T1000 (cell line): ENCODE measurements at regions not wholly inside any gene's neighbourhood (a gene's known extent, or its start where the extent isn't known, plus 50 kb on each side); places are given as distances from the start of the nearest gene placed in this dataset.
"Not testable (repeated sequence)": the region's sequence is repeated elsewhere in the genome, so short reads cannot be mapped to it uniquely, and the experiment has no call there.

Experiments used
- DNase-seq: peaks from one replicate; lab custom pipeline; 2025; ENCODE audit warnings: mixed read lengths; lab: John Stamatoyannopoulos, UW

DNA sequence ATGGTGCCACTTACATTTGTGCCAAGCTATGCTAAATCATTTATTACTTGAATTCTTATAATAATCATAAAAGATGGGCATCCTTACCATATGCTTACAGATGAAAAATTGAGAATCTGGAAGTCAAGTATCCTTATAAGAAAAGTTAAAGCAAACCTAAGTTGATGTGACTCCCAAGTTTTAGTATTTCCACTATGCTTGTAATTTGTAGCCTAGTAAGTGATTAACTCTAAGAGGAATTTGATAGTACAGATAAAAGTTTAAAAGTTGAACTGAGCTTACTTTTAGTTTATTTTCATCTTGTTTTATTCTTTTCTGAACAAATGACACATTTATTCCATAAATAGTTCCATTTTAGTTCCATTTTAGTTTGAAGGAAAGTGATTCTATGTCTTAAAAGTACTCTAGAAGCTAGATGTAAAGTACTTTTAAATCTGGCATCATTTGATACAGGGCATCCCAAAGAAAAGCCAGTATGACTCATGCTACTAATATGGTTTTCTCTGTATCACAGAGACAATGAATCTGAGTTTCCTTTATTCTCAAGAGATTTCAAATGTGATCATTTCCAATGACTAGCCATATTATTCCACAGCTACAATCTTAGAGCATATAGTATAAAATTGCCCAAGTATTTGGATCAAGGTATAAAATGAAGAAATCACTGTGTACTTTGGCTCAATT, 596.0 kb downstream of the SLC16A7 start:
- DNase-seq = no peak

DNA sequence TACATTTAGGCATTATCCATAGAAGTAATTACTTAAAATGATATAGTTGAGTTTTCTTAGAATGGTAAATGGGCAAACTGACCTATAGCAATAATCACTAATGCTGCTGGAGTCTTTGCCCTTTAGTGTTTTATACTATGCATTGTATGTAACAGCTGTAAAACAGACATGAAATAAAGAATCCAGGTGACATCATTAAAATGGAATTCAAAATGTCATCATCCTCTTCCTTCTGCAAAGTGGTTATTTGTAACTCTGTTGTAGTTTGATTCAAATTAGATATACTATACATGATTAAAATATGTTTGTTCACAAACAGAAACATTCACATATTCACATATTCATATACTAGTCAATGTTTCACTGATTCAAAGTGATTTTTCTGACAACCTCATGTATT, 598.8 kb downstream of the SLC16A7 start:
- DNase-seq = no peak

DNA sequence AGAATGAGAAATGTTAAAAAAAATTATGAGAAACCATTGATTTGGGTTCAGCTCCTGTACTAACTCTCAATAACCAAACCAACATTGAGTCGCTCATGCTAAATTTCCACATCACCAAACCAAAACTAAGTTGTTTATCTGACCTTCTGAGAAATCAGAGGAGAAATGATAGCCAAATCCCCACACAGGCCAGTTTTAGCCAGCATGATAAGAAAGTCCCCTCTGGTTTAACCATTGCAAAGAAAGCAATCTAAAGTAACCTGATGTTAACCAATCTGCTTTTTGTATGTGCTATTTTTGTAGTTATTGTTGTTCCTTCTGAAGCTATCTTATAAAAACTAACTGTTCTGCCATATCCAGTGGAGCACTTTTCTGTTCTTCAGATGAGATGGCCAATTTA, 599.7 kb downstream of the SLC16A7 start:
- no peak for DNase-seq

DNA sequence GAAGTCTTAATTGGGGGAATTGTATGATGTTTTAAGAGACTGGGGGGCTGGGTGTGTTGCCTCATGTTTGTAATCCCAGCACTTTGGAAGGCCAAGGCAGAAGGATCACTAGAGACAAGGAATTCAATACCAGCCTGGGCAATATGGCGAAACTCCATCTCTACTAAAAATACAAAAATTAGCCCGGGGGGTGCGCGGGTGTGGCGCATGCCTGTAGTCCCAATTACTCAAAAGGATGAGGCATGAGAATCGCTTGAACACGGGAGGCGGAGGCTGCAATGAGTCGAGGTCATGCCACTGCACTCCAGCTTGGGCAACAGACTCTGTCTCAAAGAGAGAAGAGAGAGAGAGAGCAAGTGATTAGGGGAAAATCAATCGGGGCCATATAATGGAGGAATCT, 600.5 kb downstream of the SLC16A7 start:
- no peak for DNase-seq

DNA sequence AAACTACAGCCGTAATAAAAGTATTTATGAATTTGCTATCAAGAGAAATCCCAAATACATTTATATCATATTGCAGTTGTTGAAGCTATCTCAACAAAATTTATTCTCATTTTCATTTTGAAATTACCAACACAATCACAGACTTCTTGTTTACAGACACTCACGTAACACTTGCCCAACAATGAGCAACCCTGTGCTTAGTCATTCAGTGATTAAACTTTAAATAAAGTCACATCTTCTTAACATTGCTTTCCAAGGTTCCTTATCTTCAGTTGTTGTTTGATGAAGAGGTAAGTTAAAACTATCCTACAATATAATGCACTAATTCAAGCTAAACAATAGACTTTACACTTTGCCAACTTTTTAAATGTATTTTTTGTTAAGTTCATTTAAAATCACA, 601.8 kb downstream of the SLC16A7 start:
- no peak for DNase-seq

DNA sequence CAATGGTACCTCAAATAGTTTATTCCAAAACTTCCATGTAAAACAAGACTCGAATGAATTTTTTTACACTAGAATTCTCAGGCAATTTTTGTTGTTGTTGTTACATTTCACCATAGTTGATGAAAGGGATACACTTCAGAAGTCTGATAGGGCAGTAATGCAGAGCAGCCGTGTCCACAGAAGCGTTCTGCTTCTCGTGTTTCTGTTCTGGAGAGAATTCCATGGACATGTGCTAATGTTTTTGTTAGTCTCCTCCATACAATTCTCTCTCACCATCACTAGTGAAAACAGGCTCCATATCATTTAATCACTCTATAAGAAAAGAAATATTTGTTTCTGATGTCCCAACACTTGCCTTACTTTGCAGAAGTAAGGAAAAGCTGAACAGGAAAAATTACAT, 606.1 kb downstream of the SLC16A7 start:
- no peak for DNase-seq

DNA sequence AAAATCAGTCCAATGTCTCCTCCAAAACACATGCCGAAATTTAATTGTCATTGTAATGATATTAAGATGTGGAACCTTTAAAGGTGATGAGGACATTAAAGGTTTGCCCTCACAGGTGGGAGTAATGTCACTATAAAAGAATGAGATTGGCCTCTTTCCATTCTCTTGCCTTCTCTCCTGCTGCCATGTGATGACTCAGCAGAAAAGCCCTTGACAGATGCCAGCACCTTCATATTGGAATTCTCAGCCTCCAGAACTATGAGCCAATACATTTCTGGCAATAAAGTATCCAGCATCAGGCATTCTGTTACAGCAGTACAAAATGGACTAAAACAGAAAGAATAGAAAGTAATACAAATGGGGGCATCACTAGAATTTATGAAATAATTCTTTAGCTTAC, 609.7 kb downstream of the SLC16A7 start:
- DNase-seq = no peak

DNA sequence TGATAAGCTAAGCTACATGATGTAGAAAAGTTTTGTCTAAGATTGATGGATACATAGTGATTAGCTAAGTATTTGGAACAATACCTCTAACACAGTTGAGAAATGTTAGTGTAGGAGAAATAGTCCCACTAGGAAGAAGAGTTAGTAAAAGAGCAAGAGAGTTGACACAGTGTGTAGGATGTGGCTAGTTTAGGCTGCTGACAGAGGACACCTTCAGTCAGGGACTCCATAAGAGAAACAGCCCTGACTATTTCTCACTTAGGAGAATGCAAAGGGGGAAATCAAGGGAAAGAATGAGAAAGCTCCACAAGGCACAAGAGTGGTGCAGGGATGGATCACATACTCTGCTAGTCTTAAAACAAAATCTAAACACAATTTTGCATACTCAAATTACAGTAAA, 613.7 kb downstream of the SLC16A7 start:
- no peak for DNase-seq

DNA sequence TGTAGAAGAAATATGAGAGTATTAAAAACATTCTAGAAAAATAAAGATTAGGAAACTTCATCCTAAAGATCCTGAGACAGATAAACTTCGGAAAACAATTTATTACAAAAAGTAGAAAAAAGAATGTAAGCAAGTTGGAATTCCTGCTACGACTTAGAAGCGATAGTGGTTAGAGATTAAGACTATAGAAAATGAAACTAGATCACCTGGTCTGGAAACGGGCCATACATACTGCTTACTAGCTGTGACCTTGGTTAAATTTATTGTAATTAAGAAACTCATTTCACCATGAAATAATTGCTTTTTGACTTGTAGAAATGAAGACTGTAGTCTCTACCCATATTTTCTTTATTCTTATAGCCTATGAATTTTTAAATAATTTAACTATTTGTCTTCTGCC, 614.1 kb downstream of the SLC16A7 start:
- DNase-seq = no peak

DNA sequence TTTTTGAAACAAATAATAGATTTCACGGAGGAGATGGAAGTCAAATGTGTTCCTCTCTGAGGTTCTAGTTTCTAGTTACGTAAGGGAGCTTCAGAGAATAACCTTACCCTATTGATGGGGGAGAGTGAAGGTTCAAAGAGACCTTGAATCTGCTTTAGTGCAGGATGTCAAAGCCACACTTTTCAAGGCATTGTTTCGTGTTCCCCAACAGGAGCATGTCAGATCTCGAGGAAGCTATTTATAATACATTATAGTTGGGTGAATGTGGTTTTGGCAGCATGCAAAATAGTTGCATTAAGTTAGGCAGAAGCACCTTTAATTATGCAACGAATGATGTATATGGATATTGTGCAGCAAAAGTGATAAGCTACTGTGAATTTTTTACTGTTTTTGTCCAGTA, 614.9 kb downstream of the SLC16A7 start:
- no peak for DNase-seq

DNA sequence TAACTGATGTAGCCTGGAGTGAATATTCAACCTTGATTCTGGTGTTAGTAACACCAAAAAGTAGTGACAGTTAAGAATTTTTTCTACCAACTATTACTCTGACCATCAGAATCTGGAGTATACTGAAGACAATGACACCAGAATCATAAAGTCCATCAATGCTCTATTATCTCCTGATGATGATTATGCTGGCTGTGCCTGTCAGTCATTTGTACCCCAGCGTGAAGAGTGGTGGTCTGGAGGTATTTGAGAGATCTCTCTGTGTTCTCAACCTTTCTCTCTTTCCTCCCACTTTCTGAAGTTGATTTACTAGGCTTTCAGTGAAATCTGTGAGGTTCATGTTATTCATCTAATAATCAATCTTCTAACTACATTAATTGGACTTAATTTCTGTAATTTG, 615.4 kb downstream of the SLC16A7 start:
- no peak for DNase-seq

DNA sequence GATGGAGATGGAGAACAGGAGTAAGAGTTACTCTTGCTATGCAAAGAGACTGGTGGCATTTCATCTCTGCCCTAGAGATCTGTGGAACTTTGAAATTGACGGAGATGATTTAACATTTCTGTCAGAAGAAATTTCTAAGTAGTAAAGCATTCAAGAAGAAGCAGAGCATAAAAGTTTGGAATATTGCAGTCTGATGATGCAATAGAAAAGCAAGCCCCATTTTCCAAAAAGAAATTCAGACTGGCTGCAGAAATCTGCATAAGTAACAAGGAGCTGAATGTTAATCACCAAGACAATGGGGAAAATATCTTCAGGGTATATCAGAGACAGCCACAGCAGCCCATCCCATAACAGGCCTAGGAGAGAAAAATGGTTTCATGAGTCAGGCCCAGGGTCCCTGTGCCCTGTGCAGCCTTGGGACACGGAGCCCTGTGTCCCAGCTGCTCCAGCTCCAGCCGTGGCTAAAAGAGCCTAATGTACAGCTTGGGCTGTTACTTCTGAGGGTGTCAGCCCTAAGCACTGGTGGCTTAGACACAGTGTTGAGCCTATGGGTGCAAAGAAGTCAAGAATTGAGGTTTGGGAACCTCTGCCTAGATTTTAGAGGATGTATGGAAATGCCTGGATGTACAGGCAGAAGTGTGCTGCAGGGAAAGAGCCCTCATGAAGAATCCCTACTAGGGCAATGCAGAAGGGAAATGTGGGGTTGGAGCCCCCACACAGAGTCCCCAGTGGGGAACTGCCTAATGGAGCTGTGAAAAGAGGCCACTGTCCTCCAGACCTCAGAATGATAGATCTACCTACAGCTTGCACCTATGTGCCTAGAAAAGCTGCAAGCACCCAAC, 616.6 kb downstream of the SLC16A7 start:
- no peak for DNase-seq

DNA sequence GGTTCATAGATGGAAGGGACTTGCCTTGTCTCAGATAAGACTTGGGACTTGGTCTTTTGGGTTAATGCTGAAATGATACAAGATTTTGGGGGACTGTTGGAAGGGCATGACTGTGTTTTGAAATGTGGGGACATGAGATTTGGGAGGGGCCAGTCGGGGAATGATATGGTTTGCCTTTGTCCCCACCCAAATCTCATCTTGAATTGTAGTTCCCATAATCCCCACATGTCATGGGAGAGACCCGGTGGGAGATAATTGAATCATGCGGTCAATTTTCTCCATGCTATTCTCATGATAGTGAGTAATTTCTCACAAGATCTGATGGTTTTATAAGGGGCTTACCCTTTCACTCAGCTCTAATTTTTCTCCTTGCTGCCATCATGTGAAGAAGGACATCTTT, 617.4 kb downstream of the SLC16A7 start:
- not testable (repeated sequence) for DNase-seq

DNA sequence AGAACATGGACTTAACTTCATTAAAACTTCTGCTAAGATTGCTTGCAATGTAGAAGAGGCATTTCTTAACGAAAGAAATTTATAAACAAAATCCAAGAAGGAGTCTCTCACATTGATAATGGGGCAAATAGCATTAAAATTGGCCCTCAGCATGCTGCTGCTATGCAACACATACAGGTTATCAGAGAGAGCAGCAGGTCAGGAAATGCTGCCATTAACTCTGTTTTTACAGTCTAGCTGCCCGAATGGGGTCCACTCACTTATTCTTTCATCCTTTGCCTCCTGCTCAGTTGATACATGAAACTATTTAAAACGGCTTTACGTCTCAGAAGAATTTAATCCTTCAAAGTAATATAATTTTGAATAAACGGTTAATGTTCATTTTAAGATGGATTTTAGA, 620.4 kb downstream of the SLC16A7 start:
- DNase-seq = no peak

DNA sequence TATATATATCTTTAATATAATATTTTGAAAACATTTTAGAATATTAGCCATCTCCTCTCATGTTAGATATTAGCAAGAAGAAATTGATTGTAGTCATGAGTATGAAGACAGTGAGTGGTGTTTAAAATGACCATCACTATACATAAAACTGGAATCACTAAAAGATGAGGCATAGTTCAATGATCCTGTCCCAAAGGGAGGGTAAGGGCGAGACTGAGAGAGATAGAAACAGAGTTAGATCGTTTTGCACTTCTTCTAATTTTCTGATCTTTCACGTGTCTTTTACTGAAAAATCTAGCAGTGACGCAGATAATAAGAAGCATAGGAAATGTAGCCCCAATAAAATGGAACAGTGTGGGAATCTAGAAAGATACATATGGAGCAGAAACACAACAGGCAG, 627.4 kb downstream of the SLC16A7 start:
- DNase-seq = no peak

DNA sequence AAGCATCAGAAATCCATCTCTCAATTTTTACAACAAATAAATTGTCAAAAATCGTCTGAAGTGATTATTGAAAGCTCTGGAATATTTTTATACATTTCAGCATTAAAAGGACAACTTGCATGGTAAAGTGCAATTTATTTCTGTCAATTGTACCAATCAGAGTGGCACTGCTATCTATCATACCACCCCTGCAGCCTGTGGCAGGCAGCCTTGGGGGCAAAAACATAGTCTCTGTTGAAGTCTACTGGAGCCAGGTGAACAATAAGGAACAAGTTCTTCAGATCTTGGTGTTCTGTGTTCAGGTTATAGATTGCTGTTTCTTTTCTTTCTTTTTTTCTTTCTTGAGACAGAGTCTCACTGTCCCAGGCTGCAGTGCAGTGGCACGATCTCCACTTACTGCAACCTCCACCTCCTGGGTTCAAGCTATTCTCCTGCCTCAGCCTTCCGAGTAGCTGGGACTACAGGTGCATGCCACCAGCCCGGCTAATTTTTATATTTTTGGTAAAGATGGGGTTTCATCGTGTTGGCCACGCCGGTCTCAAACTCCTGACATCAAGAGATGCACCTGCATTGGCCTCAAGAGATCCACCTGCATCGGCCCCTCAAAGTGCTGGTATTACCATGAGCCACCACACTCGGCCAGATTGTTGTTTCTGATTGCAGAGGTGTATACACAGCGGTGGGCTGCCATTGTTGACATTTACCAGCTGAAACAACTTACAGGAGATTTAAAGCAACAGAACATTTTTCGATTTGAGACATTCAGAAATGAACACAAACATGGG, 629.6 kb downstream of the SLC16A7 start:
- no peak for DNase-seq

DNA sequence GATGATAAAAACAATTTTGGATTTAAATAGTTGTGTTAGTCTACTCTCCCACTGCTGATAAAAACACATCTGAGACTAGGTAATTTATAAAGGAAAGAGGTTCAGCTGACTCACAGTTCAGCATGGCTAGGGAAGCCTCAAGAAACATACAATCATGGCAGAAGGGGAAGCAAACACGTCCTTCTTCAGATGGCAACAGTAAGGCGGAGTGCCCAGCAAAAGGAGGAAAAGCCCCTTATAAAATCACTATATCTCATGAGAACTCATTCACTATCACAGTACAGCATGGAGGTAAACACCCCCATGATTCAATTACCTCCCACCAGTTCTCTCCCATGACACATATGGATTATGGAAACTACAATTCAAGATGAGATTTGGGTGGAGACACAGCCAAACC, 632.1 kb downstream of the SLC16A7 start:
- no peak for DNase-seq

DNA sequence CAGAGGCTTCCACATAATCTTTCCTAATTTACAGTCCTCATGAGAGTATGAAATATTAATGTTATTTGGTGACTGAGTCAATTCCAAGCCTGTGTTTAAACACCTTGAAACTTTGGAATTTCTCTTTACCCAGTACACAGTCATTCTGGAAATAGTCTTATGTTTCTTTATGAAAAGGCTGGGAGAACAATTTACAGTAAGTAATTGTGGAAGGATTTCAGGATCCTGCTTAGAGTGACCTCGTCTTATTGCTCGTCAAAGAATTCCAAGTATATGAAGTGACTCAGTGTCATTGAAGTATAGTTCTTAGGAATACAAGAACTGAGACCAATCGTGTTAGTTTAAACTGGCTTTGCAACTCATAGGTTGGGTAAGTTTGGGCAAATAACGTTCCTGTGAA, 634.2 kb downstream of the SLC16A7 start:
- no peak for DNase-seq

DNA sequence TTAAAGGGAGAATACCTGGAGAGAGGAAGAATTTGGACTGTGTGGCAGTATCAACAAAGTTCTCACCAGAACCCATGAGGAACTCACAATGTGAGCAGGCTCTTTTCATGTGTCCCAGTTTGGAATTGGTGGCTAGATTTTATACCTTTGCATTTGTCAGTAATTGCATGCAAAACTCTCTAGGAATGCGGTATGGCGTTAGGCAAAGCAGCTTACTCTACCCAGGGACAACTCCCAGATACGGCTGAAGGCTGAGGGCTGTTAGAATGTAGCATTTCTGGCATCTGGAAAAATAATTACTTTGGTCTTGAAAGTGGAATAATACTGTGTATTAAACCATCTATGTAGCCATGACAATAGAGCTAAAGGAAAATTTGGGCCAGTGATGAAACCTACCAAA, 635.5 kb downstream of the SLC16A7 start:
- DNase-seq = no peak

DNA sequence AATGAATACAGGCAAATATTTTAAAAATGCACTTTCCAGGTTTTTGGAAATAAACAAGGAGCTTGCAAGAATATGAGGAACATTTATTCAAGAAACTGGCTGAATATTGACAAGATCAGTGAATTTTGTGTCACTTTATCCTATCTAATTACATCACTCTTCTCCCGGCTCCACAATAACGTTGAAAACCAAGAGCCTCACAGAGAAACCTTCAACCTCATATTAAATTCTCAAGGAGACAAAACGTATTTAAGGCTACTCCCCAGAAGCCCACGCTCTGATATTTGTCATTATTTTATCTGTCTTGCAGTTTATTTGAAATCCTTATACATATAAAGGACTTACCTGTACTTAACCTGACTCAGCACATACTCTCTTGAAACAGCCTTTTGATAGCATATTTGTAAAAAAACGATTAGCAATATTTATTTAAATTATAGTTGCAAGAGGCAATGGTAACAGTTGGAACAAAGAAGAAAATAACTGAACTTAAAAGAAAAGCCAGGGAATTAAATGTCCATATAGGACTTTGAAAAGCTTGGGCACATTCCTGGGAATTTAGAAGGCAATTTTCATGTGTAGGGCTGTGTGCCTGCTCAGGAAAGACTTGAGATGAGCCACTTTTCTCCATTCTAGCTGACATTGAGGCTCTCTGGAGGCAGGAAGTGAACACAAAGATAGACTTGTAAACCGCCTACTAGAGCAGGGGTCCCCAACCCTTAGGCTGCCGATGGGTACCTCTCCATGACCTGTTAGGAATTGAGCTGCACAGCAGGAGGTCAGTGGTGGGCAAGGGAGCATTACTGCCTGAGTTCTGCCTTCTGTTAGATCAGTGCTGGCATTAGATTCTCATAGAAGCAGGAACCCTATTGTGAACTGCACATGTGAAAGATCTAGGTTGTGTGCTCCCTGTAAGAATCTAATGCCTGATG, 636.4 kb downstream of the SLC16A7 start:
- no peak for DNase-seq

DNA sequence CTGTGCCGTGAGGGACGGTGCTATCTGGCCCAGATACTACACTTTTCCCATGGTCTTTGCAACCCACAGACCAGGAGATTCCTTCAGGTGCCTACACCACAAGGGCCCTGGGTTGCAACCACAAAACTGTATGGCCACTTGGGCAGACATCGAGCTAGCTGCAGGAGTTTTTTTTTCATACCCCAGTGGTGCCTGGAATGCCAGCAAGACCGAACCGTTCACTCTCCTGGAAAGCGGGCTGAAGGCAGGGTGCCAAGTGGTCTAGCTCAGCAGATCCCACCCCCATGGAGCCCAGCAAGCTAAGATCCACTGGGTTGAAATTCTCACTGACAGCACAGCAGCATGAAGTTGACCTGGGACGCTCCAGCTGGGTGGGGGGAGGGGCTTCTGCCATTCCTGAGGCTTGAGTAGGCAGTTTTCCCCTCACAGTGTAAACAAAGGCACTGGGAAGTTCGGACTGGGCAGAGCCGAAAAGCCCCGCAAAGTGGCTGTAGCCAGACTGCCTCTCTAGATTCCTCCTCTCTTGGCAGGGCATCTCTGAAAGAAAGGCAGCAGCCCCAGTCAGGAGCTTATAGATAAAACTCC, 638.9 kb downstream of the SLC16A7 start:
- DNase-seq = not testable (repeated sequence)
